ENCODE measurements at regions not wholly inside any gene's neighbourhood (a gene's known extent, or its start where the extent isn't known, plus 50 kb on each side); places are given as distances from the start of the nearest gene placed in this dataset.
A peak's percentile ranks its signal among the peaks of the same experiment; 100 is the strongest.

DNA sequence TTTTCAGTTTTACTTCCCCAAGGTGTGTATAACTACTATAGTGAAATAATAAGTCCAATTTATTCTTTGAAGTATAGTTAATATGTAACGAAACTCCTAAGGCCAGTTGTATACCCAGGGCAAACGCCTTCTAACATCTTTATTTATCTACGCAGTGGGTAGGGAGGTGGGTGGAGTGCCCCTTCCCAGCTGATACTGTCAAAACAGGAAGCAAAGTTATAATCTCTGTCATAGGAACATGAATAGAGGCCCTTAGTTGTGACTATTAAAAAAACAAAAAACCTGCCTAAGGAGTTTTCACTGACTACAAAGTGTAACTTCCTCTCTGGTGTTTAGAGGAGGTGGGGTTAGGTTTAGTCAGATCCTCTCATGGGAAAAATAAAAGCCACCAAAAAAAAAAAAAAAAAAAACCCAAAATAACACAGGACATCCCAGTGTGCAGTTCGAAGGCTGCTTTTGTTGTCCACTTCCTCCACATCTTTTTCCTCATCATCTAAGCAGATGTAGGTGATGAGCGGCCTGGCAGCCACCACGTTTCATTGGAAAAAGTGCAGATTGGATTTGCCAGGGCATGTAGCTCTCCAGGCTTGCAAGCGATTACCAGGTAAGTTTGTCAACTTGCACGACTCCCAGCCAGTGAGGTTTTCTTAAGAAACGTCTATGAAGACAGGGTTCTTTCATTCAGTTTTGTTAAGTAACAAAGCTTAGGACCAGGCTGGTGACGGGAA, 58.7 kb downstream of the UTRN start:
- POLR2A ChIA-PET (ENCODE audit: low non-redundant PET) = interaction anchor here (0.6 to 1.0 kb wide), 2 partner anchors 18 to 1537 kb away, joined by 3 to 5 read pairs; no protein-coding TSS in a partner anchor
- Histone ChIP-seq H3K9me3 (ENCODE audit: low read depth, low read length, poor library complexity, severe bottlenecking) (no peaks in the 10 kb centered on the region), H3K36me3 (ENCODE audit: insufficient read depth, low read length, poor library complexity, severe bottlenecking) (no peaks in the 10 kb centered on the region), H3K27ac (ENCODE audit: low read depth, low read length, poor library complexity, severe bottlenecking) (peak overlapping the region; percentile 72), H3K27me3 (replicated peaks; ENCODE audit: insufficient read depth, low read depth, low read length, poor library complexity) (no peaks in the 10 kb centered on the region), H3K4me1 (ENCODE audit: insufficient read depth, low read length, poor library complexity, severe bottlenecking) (peaks cover 70% of the 10 kb centered on the region), H3K4me3 (ENCODE audit: low read depth, low read length, poor library complexity, severe bottlenecking) (peak overlapping the region; percentile 16)
- peak; percentile 83 for DNase-seq (ENCODE audit: low spot score)
- no peak for TF ChIP-seq EZH2 (IDR thresholded peaks at IDR 0.05; ENCODE audit: borderline replicate concordance, low read depth, low read length, poor library complexity, severe bottlenecking)
- intact Hi-C loops (cut with micrococcal nuclease; ENCODE audit: unreplicated experiment) = loop anchor here (5.0 to 10.0 kb wide), 3 partner anchors 57 to 239 kb away; partner anchors contain the start of gene UTRN
- no TSS peak for BruUV-seq (replicated peaks)
- CTCF ChIA-PET = interaction anchor here (0.6 kb wide), 1 partner anchor 565 kb away, joined by 3 read pairs; no protein-coding TSS in a partner anchor

DNA sequence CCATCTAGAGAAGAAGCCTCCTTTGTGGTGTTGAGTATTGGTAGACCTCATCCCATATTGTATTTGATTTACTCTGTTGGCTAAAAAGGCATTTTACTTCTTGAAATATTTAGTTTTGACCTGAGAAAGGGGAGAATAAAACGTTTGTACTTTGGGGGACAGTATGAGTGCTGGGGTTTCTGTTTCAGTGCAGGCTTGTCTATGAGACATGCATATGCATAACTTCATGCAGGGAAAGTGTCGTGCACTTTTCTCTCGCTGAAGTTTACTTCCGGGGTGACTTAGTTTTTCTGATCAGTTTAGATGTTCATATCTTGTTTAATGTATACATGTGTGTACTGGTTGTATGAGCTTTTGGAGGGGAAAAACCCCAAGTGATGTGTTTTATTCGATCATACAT, 59.5 kb downstream of the UTRN start:
- intact Hi-C loops (cut with micrococcal nuclease; ENCODE audit: unreplicated experiment) = loop anchor here (5.0 to 10.0 kb wide), 3 partner anchors 57 to 240 kb away; partner anchors contain the start of gene UTRN
- peak overlapping the region; percentile 16 for H3K4me3 ChIP-seq (ENCODE audit: low read depth, low read length, poor library complexity, severe bottlenecking)
- no peaks in the 10 kb centered on the region for H3K36me3 ChIP-seq (ENCODE audit: insufficient read depth, low read length, poor library complexity, severe bottlenecking)
- no peaks in the 10 kb centered on the region for H3K27me3 ChIP-seq (replicated peaks; ENCODE audit: insufficient read depth, low read depth, low read length, poor library complexity)
- CTCF ChIA-PET = no interaction called here
- no peak for TF ChIP-seq EZH2 (IDR thresholded peaks at IDR 0.05; ENCODE audit: borderline replicate concordance, low read depth, low read length, poor library complexity, severe bottlenecking)
- TF ChIP-seq, protein P1, sequence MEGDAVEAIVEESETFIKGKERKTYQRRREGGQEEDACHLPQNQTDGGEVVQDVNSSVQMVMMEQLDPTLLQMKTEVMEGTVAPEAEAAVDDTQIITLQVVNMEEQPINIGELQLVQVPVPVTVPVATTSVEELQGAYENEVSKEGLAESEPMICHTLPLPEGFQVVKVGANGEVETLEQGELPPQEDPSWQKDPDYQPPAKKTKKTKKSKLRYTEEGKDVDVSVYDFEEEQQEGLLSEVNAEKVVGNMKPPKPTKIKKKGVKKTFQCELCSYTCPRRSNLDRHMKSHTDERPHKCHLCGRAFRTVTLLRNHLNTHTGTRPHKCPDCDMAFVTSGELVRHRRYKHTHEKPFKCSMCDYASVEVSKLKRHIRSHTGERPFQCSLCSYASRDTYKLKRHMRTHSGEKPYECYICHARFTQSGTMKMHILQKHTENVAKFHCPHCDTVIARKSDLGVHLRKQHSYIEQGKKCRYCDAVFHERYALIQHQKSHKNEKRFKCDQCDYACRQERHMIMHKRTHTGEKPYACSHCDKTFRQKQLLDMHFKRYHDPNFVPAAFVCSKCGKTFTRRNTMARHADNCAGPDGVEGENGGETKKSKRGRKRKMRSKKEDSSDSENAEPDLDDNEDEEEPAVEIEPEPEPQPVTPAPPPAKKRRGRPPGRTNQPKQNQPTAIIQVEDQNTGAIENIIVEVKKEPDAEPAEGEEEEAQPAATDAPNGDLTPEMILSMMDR (conservative IDR thresholded peaks at IDR 0.05; ENCODE audit: low read depth, low read length) = no peak
- H3K4me1 ChIP-seq (ENCODE audit: insufficient read depth, low read length, poor library complexity, severe bottlenecking) = peaks cover 65% of the 10 kb centered on the region
- peak overlapping the region; percentile 72 for H3K27ac ChIP-seq (ENCODE audit: low read depth, low read length, poor library complexity, severe bottlenecking)
- POLR2A ChIA-PET (ENCODE audit: low non-redundant PET) = interaction anchor here (1.0 kb wide), 1 partner anchor 18 kb away, joined by 3 read pairs; no protein-coding TSS in a partner anchor
- no TSS peak for BruUV-seq (replicated peaks)
- no peak for DNase-seq (ENCODE audit: low spot score)
- no peaks in the 10 kb centered on the region for H3K9me3 ChIP-seq (ENCODE audit: low read depth, low read length, poor library complexity, severe bottlenecking)

DNA sequence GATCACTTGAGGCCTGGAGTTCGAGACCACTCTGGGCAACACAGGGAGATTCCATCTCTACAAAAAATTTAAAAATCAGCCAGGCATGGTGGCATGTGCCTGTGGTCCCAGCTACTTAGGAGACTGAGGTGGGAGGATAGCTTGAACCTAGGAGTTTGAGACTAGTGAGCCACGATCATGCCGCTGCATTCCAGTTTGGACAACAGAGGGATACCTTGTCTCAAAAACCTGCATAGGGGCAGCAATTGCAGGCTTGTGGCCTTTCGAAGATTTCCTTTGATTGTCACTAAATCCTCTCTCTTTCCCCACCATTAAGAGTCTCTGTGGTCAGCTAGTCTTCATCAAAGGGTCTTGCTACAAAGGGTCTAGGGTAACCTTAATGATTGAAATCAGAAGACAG, 60.3 kb downstream of the UTRN start:
- Histone ChIP-seq H3K4me1 (ENCODE audit: insufficient read depth, low read length, poor library complexity, severe bottlenecking) (peaks cover 64% of the 10 kb centered on the region), H3K27ac (ENCODE audit: low read depth, low read length, poor library complexity, severe bottlenecking) (no peak overlapping the region), H3K4me3 (ENCODE audit: low read depth, low read length, poor library complexity, severe bottlenecking) (no peak overlapping the region), H3K27me3 (replicated peaks; ENCODE audit: insufficient read depth, low read depth, low read length, poor library complexity) (no peaks in the 10 kb centered on the region), H3K9me3 (ENCODE audit: low read depth, low read length, poor library complexity, severe bottlenecking) (no peaks in the 10 kb centered on the region), H3K36me3 (ENCODE audit: insufficient read depth, low read length, poor library complexity, severe bottlenecking) (no peaks in the 10 kb centered on the region)
- DNase-seq (ENCODE audit: low spot score) = no peak
- CTCF ChIA-PET = interaction anchor here (0.8 kb wide), 1 partner anchor 91 kb away, joined by 4 read pairs; no protein-coding TSS in a partner anchor
- intact Hi-C loops (cut with micrococcal nuclease; ENCODE audit: unreplicated experiment) = loop anchor here (10.0 kb wide), 1 partner anchor 241 kb away; no protein-coding TSS in a partner anchor
- POLR2A ChIA-PET (ENCODE audit: low non-redundant PET) = no interaction called here
- no TSS peak for BruUV-seq (replicated peaks)
- TF ChIP-seq EZH2 (IDR thresholded peaks at IDR 0.05; ENCODE audit: borderline replicate concordance, low read depth, low read length, poor library complexity, severe bottlenecking) = no peak
- TF ChIP-seq, protein P1 (conservative IDR thresholded peaks at IDR 0.05; ENCODE audit: low read depth, low read length) = no peak
